ENCODE measurements at regions not wholly inside any gene's neighbourhood (a gene's known extent, or its start where the extent isn't known, plus 50 kb on each side); places are given as distances from the start of the nearest gene placed in this dataset.

DNA sequence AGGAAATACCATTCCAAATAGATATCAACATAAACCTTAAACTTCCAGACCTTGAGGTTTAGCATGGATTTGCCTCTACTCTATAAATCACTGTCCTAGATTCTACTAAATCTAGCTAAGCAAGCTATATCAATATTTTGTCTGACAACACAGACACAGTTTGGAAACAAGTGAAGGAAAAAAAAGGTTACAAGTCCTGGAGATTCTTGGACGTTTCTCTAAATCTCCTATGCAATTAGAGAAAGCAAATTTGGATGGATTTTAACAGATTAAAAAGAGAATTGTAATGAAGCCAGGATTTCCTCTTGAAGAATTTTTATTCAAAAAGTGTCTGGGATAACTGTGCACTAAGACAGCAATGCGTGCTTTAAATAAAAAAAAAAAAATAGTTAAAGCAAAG, 441.1 kb upstream of the DPH6 start:
- H3K27me3 ChIP-seq (ENCODE audit: control insufficient read depth, insufficient read depth, low read length): no peaks in the 10 kb centered on the region
- TF ChIP-seq, protein P1, sequence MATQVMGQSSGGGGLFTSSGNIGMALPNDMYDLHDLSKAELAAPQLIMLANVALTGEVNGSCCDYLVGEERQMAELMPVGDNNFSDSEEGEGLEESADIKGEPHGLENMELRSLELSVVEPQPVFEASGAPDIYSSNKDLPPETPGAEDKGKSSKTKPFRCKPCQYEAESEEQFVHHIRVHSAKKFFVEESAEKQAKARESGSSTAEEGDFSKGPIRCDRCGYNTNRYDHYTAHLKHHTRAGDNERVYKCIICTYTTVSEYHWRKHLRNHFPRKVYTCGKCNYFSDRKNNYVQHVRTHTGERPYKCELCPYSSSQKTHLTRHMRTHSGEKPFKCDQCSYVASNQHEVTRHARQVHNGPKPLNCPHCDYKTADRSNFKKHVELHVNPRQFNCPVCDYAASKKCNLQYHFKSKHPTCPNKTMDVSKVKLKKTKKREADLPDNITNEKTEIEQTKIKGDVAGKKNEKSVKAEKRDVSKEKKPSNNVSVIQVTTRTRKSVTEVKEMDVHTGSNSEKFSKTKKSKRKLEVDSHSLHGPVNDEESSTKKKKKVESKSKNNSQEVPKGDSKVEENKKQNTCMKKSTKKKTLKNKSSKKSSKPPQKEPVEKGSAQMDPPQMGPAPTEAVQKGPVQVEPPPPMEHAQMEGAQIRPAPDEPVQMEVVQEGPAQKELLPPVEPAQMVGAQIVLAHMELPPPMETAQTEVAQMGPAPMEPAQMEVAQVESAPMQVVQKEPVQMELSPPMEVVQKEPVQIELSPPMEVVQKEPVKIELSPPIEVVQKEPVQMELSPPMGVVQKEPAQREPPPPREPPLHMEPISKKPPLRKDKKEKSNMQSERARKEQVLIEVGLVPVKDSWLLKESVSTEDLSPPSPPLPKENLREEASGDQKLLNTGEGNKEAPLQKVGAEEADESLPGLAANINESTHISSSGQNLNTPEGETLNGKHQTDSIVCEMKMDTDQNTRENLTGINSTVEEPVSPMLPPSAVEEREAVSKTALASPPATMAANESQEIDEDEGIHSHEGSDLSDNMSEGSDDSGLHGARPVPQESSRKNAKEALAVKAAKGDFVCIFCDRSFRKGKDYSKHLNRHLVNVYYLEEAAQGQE (IDR thresholded peaks at IDR 0.05; ENCODE audit: insufficient read depth in 1 of 2, low read depth in 2 of 2, low read length in 1 of 2): no peak
- no peak for TF ChIP-seq SIN3A (IDR thresholded peaks at IDR 0.05; ENCODE audit: borderline replicate concordance, insufficient read depth, low read depth, low read length)
- TF ChIP-seq, protein P2, sequence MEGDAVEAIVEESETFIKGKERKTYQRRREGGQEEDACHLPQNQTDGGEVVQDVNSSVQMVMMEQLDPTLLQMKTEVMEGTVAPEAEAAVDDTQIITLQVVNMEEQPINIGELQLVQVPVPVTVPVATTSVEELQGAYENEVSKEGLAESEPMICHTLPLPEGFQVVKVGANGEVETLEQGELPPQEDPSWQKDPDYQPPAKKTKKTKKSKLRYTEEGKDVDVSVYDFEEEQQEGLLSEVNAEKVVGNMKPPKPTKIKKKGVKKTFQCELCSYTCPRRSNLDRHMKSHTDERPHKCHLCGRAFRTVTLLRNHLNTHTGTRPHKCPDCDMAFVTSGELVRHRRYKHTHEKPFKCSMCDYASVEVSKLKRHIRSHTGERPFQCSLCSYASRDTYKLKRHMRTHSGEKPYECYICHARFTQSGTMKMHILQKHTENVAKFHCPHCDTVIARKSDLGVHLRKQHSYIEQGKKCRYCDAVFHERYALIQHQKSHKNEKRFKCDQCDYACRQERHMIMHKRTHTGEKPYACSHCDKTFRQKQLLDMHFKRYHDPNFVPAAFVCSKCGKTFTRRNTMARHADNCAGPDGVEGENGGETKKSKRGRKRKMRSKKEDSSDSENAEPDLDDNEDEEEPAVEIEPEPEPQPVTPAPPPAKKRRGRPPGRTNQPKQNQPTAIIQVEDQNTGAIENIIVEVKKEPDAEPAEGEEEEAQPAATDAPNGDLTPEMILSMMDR (IDR thresholded peaks at IDR 0.05): no peak
- TF ChIP-seq POLR2AphosphoS5 (IDR thresholded peaks at IDR 0.05; ENCODE audit: low read depth, low read length): no peak
- no peak for TF ChIP-seq TCF7L2 (IDR thresholded peaks at IDR 0.05; ENCODE audit: low read depth, low read length)
- no peaks in the 10 kb centered on the region for H3K9me3 ChIP-seq (ENCODE audit: control insufficient read depth, insufficient read depth, low read depth, low read length)
- DNase-seq (ENCODE audit: low read depth, low spot score) (no peak), ATAC-seq (no peak)
- no peak overlapping the region for H3K27ac ChIP-seq (ENCODE audit: low read length)
- POLR2A ChIA-PET: no interaction called here
- CTCF ChIA-PET: no interaction called here
- in situ Hi-C loops (cut with HindIII; ENCODE audit: low pct_unique_long_range_greater_than_20kb, low sequenced_read_pairs) (no loop called here), intact Hi-C loops (cut with micrococcal nuclease; ENCODE audit: unreplicated experiment) (no loop called here)
- H3K4me1 ChIP-seq (ENCODE audit: control insufficient read depth, insufficient read depth, low read length): no peaks in the 10 kb centered on the region
- no peak overlapping the region for H3K4me3 ChIP-seq (ENCODE audit: low read depth in 2 of 2, low read length in 2 of 2)
- BruUV-seq (replicated peaks): no TSS peak
- no peaks in the 10 kb centered on the region for H3K36me3 ChIP-seq (ENCODE audit: control insufficient read depth, insufficient read depth, low read length)

DNA sequence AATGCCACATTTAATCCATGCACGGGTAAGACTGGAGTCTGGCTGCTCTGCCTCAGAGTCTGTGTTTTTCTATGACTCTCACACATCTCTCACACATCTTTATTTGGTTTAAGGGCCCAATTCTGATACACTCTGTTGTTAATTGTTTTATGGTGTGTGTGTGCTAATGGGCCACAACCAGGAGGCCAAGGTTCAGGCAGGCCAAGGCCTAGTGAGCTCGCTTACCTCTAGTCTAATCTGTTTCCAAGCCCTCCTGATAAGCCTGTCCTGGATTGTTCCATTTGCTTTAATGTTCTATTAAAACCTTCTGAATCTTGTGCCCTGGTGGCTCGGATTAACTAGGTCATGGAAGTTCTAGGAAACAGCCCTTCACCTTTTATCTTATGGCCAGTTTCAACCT, 445.4 kb upstream of the DPH6 start:
- no TSS peak for BruUV-seq (replicated peaks)
- CTCF ChIA-PET: interaction anchor here (0.6 kb wide), 1 partner anchor 249 kb away, joined by 3 read pairs; no protein-coding TSS in a partner anchor
- Histone ChIP-seq H3K36me3 (ENCODE audit: control insufficient read depth, insufficient read depth, low read length) (no peaks in the 10 kb centered on the region), H3K9me3 (ENCODE audit: control insufficient read depth, insufficient read depth, low read depth, low read length) (no peaks in the 10 kb centered on the region), H3K27ac (ENCODE audit: low read length) (no peak overlapping the region), H3K27me3 (ENCODE audit: control insufficient read depth, insufficient read depth, low read length) (no peaks in the 10 kb centered on the region), H3K4me3 (ENCODE audit: low read depth in 2 of 2, low read length in 2 of 2) (no peak overlapping the region), H3K4me1 (ENCODE audit: control insufficient read depth, insufficient read depth, low read length) (no peaks in the 10 kb centered on the region)
- TF ChIP-seq POLR2AphosphoS5 (IDR thresholded peaks at IDR 0.05; ENCODE audit: low read depth, low read length) (no peak), SIN3A (IDR thresholded peaks at IDR 0.05; ENCODE audit: borderline replicate concordance, insufficient read depth, low read depth, low read length) (no peak), TCF7L2 (IDR thresholded peaks at IDR 0.05; ENCODE audit: low read depth, low read length) (no peak)
- TF ChIP-seq, protein P1 (IDR thresholded peaks at IDR 0.05; ENCODE audit: insufficient read depth in 1 of 2, low read depth in 2 of 2, low read length in 1 of 2): no peak
- TF ChIP-seq, protein P2 (IDR thresholded peaks at IDR 0.05): no peak
- intact Hi-C loops (cut with micrococcal nuclease; ENCODE audit: unreplicated experiment) (no loop called here), in situ Hi-C loops (cut with HindIII; ENCODE audit: low pct_unique_long_range_greater_than_20kb, low sequenced_read_pairs) (no loop called here)
- POLR2A ChIA-PET: no interaction called here
- DNase-seq (ENCODE audit: low read depth, low spot score) (no peak), ATAC-seq (no peak)

Data from Panc1 (cell line).